OCI-LY3 (cell line): ENCODE measurements at regions not wholly inside any gene's neighbourhood (a gene's known extent, or its start where the extent isn't known, plus 50 kb on each side); places are given as distances from the start of the nearest gene placed in this dataset.

ENCODE experiments used
- H2AFZ ChIP-seq: fragments of 200-600, 300-600 bp; shearing (Covaris generic); 2 replicates; pipeline ENCODE4 v1.6.0; 2014; ENCODE audit warnings: antibody characterized with exemption, low read depth, low read length
- H3K27ac ChIP-seq: fragments of 200-600, 300-600 bp; sonication (generic); 2 replicates; pipeline ENCODE4 v1.5.1; 2014; ENCODE audit warnings: mild to moderate bottlenecking, low read length, moderate library complexity, mixed read lengths
- H3K27me3 ChIP-seq: fragments of 200-600, 300-600 bp; sonication (generic); 2 replicates; pipeline ENCODE4 v1.6.1; 2014; ENCODE audit warnings: low read depth, low read length, mixed read lengths
- H3K36me3 ChIP-seq: fragments of 200-600, 300-600 bp; sonication (generic); replicated peaks from 2 replicates; pipeline ENCODE3; 2014; ENCODE audit warnings: low read depth, low read length, mixed read lengths
- H3K4me1 ChIP-seq: fragments of 300-600, 200-600 bp; sonication (generic); 2 replicates; pipeline ENCODE4 v1.6.1; 2014; ENCODE audit warnings: low read length, mixed read lengths
- H3K4me2 ChIP-seq: fragments of 200-600, 300-600 bp; sonication (generic); 2 replicates; pipeline ENCODE4 v1.6.1; 2014; ENCODE audit warnings: low read length, mixed read lengths
- H3K4me3 ChIP-seq: fragments of 300-600, 200-600 bp; sonication (generic); 2 replicates; pipeline ENCODE4 v1.5.1; 2014; ENCODE audit warnings: antibody characterized with exemption, mild to moderate bottlenecking, low read length, moderate library complexity
- H3K79me2 ChIP-seq: fragments of 300-600, 200-600 bp; shearing (Covaris generic); 2 replicates; pipeline ENCODE4 v1.6.1; 2014; ENCODE audit warnings: mild to moderate bottlenecking, low read length, mixed read lengths
- H3K9ac ChIP-seq: fragments of 300-600, 200-600 bp; shearing (Covaris generic); 2 replicates; pipeline ENCODE4 v1.6.0; 2014; ENCODE audit warnings: mild to moderate bottlenecking, low read length, moderate library complexity
- H3K9me3 ChIP-seq: fragments of 200-600, 300-600 bp; shearing (Covaris generic); 2 replicates; pipeline ENCODE4 v1.6.1; 2014; ENCODE audit warnings: low read length, mixed read lengths; ENCODE audit not compliant: insufficient read depth
- H4K20me1 ChIP-seq: fragments of 200-600, 300-600 bp; sonication (generic); 2 replicates; pipeline ENCODE4 v1.6.1; 2016; ENCODE audit warnings: low read length, mixed read lengths; ENCODE audit not compliant: insufficient read depth
- EZH2phosphoT487 ChIP-seq: fragments of 200-600 bp; shearing (Covaris generic); IDR thresholded peaks from 2 replicates; pipeline ENCODE4 v1.6.1; 2018; ENCODE audit warnings: antibody characterized with exemption, mixed run types, low read depth
- TF ChIP-seq, protein P1 (sequence below): fragments of 200-600, 300-600 bp; sonication (generic); IDR thresholded peaks from 2 replicates; pipeline ENCODE4 v1.5.1; 2014; ENCODE audit warnings: antibody characterized with exemption, low read length, low read depth

DNA sequence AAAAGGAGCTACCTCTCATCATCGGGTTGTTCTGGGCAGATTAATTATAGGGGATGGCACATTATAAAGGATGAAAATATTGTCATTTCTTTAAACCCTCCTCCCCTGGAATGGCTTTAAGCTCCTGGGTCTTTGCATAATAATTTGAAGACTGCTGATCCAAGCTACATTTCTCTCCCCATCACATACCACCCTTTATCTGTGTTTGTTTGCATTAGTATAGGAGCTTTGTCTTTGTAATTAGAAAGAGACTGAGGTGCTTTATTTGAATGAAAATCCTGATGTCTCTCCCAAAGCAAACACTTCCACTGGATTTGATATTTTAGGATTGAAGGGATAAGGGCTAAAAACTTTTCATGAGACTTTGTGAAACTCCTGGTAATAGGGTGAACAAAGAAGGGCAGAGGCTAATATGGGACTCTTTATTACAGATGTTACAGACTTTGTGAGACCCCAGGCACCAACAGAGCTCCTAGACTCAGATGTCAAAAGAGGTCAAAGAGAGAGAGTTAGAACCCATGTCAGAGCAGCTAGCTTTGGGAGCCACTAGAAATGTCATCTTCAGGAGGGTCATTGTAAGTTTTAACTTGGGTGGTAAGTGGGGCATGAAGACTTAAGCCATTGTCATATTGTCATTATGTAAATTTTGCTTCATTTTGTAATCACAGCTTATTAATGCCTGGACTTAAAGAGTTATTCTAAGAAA, 75.3 kb upstream of the RXFP2 start:
- Histone ChIP-seq H4K20me1 (no peaks in the 10 kb centered on the region), H3K9ac (no peak overlapping the region), H3K4me3 (no peak overlapping the region), H3K27ac (no peak overlapping the region), H3K4me1 (peaks cover under 1% of the 10 kb centered on the region; the same call in 1 of the 2 replicates), H3K27me3 (no peaks in the 10 kb centered on the region), H3K79me2 (no peaks in the 10 kb centered on the region), H3K36me3 (peaks cover 36% of the 10 kb centered on the region), H2AFZ (no peak overlapping the region), H3K4me2 (no peak overlapping the region), H3K9me3 (peaks cover 21% of the 10 kb centered on the region; the same call in 1 of the 2 replicates)
- TF ChIP-seq, protein P1, sequence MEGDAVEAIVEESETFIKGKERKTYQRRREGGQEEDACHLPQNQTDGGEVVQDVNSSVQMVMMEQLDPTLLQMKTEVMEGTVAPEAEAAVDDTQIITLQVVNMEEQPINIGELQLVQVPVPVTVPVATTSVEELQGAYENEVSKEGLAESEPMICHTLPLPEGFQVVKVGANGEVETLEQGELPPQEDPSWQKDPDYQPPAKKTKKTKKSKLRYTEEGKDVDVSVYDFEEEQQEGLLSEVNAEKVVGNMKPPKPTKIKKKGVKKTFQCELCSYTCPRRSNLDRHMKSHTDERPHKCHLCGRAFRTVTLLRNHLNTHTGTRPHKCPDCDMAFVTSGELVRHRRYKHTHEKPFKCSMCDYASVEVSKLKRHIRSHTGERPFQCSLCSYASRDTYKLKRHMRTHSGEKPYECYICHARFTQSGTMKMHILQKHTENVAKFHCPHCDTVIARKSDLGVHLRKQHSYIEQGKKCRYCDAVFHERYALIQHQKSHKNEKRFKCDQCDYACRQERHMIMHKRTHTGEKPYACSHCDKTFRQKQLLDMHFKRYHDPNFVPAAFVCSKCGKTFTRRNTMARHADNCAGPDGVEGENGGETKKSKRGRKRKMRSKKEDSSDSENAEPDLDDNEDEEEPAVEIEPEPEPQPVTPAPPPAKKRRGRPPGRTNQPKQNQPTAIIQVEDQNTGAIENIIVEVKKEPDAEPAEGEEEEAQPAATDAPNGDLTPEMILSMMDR, result no peak
- no peak for TF ChIP-seq EZH2phosphoT487

DNA sequence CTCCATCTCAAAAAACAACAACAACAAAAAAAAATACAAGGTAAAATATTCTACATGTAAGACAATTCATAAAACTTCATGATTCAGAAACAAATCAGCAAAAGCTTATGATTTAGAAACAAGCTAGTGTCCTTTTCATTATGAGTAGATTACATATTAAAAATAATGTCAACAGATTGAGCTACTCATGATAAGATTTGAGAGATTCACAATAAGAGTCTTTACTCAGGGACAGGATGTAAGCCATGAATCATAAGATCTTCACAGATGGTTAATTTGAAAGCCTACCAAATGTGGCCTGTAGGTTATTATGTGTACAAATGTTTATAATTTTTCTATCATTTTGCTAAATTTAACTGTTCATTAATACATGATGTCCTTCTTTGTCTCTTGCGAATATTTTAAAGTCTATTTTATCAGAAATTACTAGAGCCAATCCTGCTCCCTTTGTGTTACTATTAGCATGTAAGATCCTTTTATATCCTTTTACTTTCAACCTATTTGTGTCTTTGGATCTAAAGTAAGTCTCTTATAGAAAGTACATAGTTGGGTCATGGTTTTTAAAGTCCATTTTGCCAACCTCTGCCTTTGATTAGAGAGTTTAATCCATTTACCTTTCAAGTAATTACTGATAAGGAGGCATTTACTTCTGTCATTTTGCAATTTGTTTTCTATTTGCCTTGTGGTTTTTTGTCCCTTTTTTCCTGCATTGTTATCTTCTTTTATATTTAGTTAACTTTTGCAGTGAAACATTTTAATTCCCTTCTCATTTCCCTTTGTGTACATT, 68.3 kb upstream of the RXFP2 start:
- Histone ChIP-seq H3K27ac (no peak overlapping the region), H3K9me3 (0 out of 2 replicates have a peak, but pooled peaks cover 15% of the 10 kb centered on the region), H2AFZ (no peak overlapping the region)

DNA sequence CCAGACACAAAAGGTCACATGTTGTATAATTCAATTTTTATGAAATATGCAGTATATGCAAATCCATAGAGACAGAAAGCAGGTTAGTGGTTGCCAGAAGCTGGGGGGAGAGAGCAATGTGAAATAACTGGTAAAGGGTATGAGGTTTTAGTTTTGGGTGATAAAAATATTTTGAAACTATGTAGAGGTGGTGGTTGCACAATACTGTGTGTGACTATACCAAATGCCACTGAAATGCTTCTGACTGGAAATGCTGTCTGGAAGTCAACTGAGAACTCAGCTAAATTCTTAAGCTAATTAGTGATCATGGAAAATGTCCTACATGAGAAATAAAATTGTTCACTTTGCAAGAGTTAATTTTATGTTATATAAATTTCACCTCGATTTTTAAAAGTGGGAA, 65.3 kb upstream of the RXFP2 start:
- Histone ChIP-seq H3K4me2 (no peak overlapping the region), H3K27ac (no peak overlapping the region), H3K79me2 (no peaks in the 10 kb centered on the region), H3K36me3 (peaks cover 26% of the 10 kb centered on the region), H3K27me3 (no peaks in the 10 kb centered on the region), H3K9ac (no peak overlapping the region), H3K4me1 (no peaks in the 10 kb centered on the region), H2AFZ (no peak overlapping the region), H3K4me3 (no peak overlapping the region), H3K9me3 (0 out of 2 replicates have a peak, but pooled peaks cover 8% of the 10 kb centered on the region), H4K20me1 (no peaks in the 10 kb centered on the region)
- no peak for TF ChIP-seq EZH2phosphoT487
- TF ChIP-seq, protein P1, result no peak

More for the DNA sequence above, 68.3 kb upstream of the RXFP2 start:
- no peak overlapping the region for H3K4me2 ChIP-seq
- H3K36me3 ChIP-seq, result peaks cover 35% of the 10 kb centered on the region
- no peaks in the 10 kb centered on the region for H3K4me1 ChIP-seq
- no peak overlapping the region for H3K4me3 ChIP-seq
- TF ChIP-seq EZH2phosphoT487, result no peak
- TF ChIP-seq, protein P1, result no peak
- no peaks in the 10 kb centered on the region for H4K20me1 ChIP-seq
- H3K79me2 ChIP-seq, result no peaks in the 10 kb centered on the region
- H3K9ac ChIP-seq, result no peak overlapping the region
- no peaks in the 10 kb centered on the region for H3K27me3 ChIP-seq

DNA sequence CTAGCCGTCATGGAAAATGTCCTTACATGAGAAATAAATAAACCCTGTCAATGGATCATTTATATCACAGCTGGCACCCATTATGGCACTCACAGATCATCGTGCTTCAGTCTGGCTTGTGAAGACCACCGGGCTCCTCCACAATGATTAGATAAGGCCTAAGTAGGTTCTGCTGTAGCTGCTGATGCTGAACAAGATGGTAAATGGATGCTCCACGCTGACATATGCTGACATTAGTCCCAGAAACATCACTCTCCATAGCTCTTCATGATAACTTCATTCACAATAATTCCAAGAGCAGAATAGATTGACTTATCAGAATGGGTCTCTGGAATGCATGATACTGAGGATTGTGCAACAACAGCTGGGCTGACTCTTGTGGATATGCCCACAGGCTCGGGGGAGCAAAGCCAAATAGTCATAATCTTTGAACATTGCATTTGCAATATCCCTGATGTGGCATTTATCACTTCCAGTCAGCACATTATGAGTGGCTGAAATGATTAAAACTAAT, 63.8 kb upstream of the RXFP2 start:
- H3K4me1 ChIP-seq, result no peaks in the 10 kb centered on the region
- peaks cover 11% of the 10 kb centered on the region; the same call in 1 of the 2 replicates for H3K9me3 ChIP-seq
- peaks cover 31% of the 10 kb centered on the region for H3K36me3 ChIP-seq
- H3K4me2 ChIP-seq, result no peak overlapping the region
- no peak overlapping the region for H3K27ac ChIP-seq
- H3K9ac ChIP-seq, result no peak overlapping the region
- H3K4me3 ChIP-seq, result no peak overlapping the region
- H4K20me1 ChIP-seq, result no peaks in the 10 kb centered on the region
- H2AFZ ChIP-seq, result no peak overlapping the region
- no peaks in the 10 kb centered on the region for H3K27me3 ChIP-seq
- TF ChIP-seq EZH2phosphoT487, result no peak
- TF ChIP-seq, protein P1, result no peak
- no peaks in the 10 kb centered on the region for H3K79me2 ChIP-seq
